Activated naive CD8-positive, alpha-beta T cell treated with anti-CD3 and anti-CD28 coated beads, Interleukin-2, amount 10 ng/mL, durations not matched to agents 7 days and 5 days (primary cell): ENCODE measurements at regions not wholly inside any gene's neighbourhood (a gene's known extent, or its start where the extent isn't known, plus 50 kb on each side); places are given as distances from the start of the nearest gene placed in this dataset.

Source experiments
- ATAC-seq: fragments of 150-1000 bp; cut with Tn5 transposase; one replicate; pipeline ENCODE4 v1.10.0; 2021; ENCODE audit warnings: low read depth, moderate library complexity
- POLR2A ChIA-PET: fragments of 350-600 bp; sonication (Branson Sonifier 250); formaldehyde crosslinking; loops from one replicate; lab custom pipeline; 2021; ENCODE audit warnings: antibody characterized with exemption; lab: Charles Lee
- DNase-seq: peaks from one replicate; pipeline ENCODE4 v3.0.0; 2021
- H3K27ac Mint-ChIP-seq: one replicate; pipeline ENCODE4 v1.8.0; 2022; ENCODE audit warnings: mild to moderate bottlenecking, mixed read lengths
- H3K27me3 Mint-ChIP-seq: one replicate; pipeline ENCODE4 v1.8.0; 2022; ENCODE audit warnings: mild to moderate bottlenecking, moderate library complexity, mixed read lengths
- H3K36me3 Mint-ChIP-seq: one replicate; pipeline ENCODE4 v1.8.0; 2021; ENCODE audit warnings: mild to moderate bottlenecking, mixed read lengths
- H3K4me1 Mint-ChIP-seq: one replicate; pipeline ENCODE4 v1.8.0; 2021; ENCODE audit warnings: mixed read lengths
- H3K4me3 Mint-ChIP-seq: one replicate; pipeline ENCODE4 v1.8.0; 2022; ENCODE audit warnings: mild to moderate bottlenecking, moderate library complexity, mixed read lengths
- H3K9me3 Mint-ChIP-seq: one replicate; pipeline ENCODE4 v1.8.0; 2021; ENCODE audit warnings: mixed read lengths

- POLR2A ChIA-PET: no interaction called here
- Mint-ChIP-seq H3K27ac (no peak overlapping the region), H3K4me1 (no peaks in the 10 kb centered on the region), H3K36me3 (no peaks in the 10 kb centered on the region), H3K4me3 (no peak overlapping the region), H3K27me3 (no peaks in the 10 kb centered on the region), H3K9me3 (peaks cover 2% of the 10 kb centered on the region)
- ATAC-seq (no peak), DNase-seq (no peak)
Observed at GRCh38 chr6:91305755-91306154, 718.9 kb upstream of the MAP3K7 start.

DNA sequence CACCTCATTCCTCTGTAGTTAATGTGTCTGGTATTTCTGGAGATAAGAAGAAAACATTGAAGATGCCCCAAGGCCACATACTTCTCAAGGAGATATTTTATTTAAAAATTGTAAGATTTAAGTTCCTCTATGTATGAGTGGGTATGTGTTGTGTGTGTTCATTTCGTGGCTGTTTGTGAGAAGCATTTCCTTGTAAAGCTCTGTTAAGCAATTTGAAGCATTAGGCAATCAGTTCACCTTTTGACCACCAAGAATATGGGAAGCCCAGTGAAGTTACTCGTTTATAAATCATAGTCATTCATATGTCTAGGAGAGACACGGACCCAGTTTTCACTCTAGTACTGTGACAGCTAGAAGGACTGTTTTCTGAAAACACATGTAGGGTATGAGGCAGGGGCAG lies 717.6 kb upstream of the MAP3K7 start:
- POLR2A ChIA-PET: no interaction called here
- Mint-ChIP-seq H3K9me3 (peaks cover 2% of the 10 kb centered on the region), H3K4me1 (no peaks in the 10 kb centered on the region), H3K4me3 (no peak overlapping the region), H3K27ac (no peak overlapping the region), H3K36me3 (no peaks in the 10 kb centered on the region), H3K27me3 (no peaks in the 10 kb centered on the region)
- ATAC-seq: no peak
- DNase-seq: no peak

DNA sequence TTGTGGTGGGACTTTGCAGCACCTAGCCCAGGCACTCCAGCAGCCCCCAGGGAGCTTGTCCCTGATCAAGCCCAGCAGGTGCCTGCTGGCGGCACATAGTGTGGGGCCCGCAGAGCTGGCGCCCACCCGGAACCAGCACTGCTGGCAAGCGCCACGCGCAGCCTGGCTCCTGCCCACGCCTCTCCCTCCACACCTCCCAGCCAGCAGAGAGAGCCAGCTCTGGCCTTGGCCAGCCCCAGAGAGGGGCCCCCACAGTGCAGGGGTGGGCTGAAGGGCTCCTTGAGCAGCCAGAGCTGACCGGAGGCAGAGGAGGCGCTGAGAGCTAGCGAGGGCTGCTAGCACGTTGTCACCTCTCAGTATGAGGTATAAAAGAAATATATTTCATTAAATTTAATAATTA lies 716.5 kb upstream of the MAP3K7 start:
- Mint-ChIP-seq H3K27me3 (no peaks in the 10 kb centered on the region), H3K27ac (no peak overlapping the region), H3K4me1 (no peaks in the 10 kb centered on the region), H3K4me3 (no peak overlapping the region), H3K9me3 (peaks cover 2% of the 10 kb centered on the region), H3K36me3 (no peaks in the 10 kb centered on the region)
- POLR2A ChIA-PET: no interaction called here
- no peak for ATAC-seq
- DNase-seq: no peak

DNA sequence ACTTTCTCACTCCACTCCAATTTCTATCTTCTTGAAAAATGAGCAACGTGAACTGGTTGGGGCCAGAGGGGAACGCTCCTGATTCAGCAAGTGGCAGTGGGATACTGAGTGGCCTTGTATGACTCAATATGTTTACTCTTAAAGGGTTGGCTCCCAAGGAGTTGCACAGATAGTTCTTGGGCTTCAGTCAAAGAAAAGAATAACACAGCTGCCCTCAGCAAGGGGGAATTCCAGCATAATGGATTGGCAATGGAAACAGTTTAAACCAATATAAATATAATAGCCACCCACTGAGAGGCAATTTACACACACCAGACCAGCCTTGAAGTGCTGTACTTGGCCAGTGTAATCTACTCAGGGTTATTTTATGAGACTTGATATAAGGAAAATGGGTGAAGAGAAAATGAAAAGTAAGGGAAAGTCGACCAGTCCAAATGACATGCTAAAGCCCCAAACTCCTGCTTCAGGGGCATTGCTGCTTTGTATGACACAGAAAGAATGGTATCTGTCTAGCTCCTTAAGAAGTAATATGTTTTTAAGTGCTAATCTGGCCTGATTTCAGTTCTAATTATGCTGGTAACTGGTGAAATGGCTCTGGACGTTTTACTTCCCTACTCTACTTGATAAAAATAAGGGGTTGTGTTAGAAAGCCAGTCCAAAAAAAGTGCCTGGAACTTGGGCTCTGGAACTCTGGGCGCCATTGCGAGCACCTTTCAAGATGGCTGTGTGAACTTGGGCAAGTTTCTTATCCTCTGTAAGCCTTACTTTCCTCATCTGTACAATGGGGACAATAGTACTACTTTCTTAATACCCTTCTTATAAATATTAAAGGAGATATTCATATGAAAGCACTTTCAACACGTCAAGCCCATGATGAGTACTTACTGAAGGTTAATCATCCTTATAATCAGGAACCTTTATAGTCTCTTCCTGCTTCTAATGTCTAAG lies 712.9 kb upstream of the MAP3K7 start:
- DNase-seq (no peak), ATAC-seq (no peak)
- peaks cover 2% of the 10 kb centered on the region for H3K9me3 Mint-ChIP-seq
- H3K4me1 Mint-ChIP-seq: no peaks in the 10 kb centered on the region
- no peak overlapping the region for H3K27ac Mint-ChIP-seq
- H3K27me3 Mint-ChIP-seq: no peaks in the 10 kb centered on the region
- POLR2A ChIA-PET: no interaction called here
- no peaks in the 10 kb centered on the region for H3K36me3 Mint-ChIP-seq
- H3K4me3 Mint-ChIP-seq: no peak overlapping the region

DNA sequence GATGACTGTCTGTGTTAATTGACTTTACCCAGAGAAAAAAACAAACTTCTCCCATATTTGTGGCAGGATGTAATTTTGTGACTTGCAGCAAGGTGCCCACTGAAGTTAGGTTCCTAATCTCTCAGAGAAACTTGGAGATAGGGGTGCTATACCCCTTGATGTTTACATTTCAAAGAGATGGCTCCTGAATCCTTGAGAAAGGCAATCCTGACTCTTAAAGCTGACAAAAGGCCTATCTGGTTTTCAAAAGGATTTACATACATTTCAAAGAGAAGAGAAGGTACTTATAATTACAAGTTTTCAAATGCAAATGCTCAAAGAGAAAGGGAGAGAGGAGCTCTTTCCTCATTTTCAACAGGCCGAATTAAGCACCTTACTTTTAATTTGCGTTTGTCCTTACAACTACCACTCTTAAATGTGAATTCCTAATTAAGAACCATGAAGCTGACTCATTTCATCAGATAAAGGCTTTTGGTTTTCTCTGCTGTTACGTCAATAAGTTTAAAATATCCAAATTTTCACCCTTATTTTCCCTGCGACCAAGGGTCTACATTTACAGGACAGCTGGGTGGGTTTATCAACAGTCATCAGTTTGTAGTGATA lies 711.8 kb upstream of the MAP3K7 start:
- POLR2A ChIA-PET: no interaction called here
- Mint-ChIP-seq H3K9me3 (peaks cover 2% of the 10 kb centered on the region), H3K27ac (no peak overlapping the region), H3K4me1 (no peaks in the 10 kb centered on the region), H3K36me3 (no peaks in the 10 kb centered on the region), H3K27me3 (no peaks in the 10 kb centered on the region), H3K4me3 (no peak overlapping the region)
- DNase-seq: no peak
- ATAC-seq: no peak

GRCh38 chr6:91293395-91293794 lies 706.5 kb upstream of the MAP3K7 start:
- Mint-ChIP-seq H3K9me3 (no peaks in the 10 kb centered on the region), H3K4me1 (no peaks in the 10 kb centered on the region), H3K27ac (no peak overlapping the region), H3K36me3 (no peaks in the 10 kb centered on the region), H3K27me3 (no peaks in the 10 kb centered on the region), H3K4me3 (no peak overlapping the region)
- POLR2A ChIA-PET: no interaction called here
- DNase-seq (no peak), ATAC-seq (no peak)

DNA sequence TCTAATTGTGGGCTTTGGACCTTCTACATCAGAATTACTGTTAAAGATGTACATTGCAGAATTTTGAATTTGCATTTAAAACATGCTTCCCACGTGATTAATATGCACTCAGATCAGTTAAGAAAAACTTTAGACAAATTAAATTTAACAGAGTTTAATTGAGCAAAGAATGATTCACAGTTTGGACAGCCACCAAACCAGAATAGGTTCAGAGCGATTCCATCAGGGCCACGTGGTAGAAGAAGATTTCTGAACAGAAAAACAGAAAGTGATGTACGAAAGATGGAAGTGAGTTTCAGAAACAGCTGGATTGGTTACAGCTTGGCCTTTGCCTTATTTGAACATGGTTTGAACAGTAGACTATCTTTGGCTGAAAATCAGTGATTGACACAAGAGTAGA lies 704.2 kb upstream of the MAP3K7 start:
- Mint-ChIP-seq H3K4me1 (no peaks in the 10 kb centered on the region), H3K27ac (no peak overlapping the region), H3K9me3 (peaks cover 2% of the 10 kb centered on the region), H3K4me3 (no peak overlapping the region), H3K27me3 (no peaks in the 10 kb centered on the region), H3K36me3 (no peaks in the 10 kb centered on the region)
- DNase-seq (no peak), ATAC-seq (no peak)
- POLR2A ChIA-PET: no interaction called here

DNA sequence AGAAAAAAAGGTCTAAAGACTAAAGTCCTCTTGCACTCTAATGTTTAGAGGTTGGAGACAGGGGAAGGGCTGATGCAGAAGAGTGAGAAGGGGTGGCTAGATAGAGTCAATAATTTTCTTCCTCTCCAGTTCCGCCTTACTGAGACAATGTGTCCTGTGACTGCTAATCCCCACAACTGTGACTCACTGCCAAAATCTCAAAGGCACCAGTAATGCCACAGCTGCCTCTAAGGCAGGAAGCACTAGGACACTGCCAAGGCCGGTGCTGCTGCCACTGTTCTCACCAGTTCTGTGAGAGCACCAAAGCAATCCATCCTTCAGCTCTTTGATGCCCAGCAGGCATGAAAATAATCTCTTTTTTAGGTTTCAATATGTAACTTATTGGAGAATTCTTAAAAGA lies 701.9 kb upstream of the MAP3K7 start:
- Mint-ChIP-seq H3K4me3 (no peak overlapping the region), H3K4me1 (no peaks in the 10 kb centered on the region), H3K27ac (no peak overlapping the region), H3K36me3 (no peaks in the 10 kb centered on the region), H3K9me3 (peaks cover 2% of the 10 kb centered on the region), H3K27me3 (no peaks in the 10 kb centered on the region)
- ATAC-seq (no peak), DNase-seq (no peak)
- POLR2A ChIA-PET: no interaction called here

DNA sequence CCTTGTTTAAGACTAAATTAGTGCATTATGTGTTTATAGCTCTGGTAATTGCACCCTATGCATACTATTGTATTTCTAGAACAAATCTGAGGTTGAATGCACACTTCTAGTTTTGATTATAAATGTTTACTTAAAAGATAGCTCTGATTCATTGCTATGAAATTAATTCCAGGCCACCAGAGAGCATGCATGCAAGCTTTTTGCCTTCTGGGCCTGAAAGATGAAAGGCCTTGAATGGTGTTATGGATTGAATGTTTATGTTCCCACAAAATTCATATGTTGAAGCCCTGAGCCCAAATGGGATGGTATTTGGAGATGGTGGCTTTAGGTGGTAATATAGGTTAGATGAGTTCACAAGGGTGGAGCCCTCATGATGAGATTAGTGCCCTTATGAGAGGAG lies 695.0 kb upstream of the MAP3K7 start:
- POLR2A ChIA-PET: no interaction called here
- no peak for DNase-seq
- H3K27me3 Mint-ChIP-seq: no peaks in the 10 kb centered on the region
- no peak overlapping the region for H3K4me3 Mint-ChIP-seq
- no peaks in the 10 kb centered on the region for H3K36me3 Mint-ChIP-seq
- no peaks in the 10 kb centered on the region for H3K4me1 Mint-ChIP-seq
- no peak for ATAC-seq
- no peaks in the 10 kb centered on the region for H3K9me3 Mint-ChIP-seq
- H3K27ac Mint-ChIP-seq: no peak overlapping the region

DNA sequence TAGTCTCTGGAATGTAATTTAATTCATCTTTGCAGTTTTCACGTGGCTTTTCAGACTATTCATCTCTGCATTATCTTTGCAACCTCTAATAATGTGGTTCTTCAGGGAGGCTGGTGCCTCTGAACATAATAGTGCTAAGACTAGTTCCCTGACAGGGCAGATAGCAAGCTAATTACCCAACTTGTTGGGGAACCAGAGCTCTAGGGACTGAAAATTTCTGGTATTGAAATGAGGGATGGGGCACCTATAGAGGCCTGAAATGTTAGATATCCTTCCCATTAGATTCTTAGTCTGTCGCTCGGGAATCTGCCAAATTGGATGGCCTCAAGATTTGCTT lies 693.6 kb upstream of the MAP3K7 start:
- no peak for ATAC-seq
- H3K9me3 Mint-ChIP-seq: no peaks in the 10 kb centered on the region
- no peaks in the 10 kb centered on the region for H3K27me3 Mint-ChIP-seq
- POLR2A ChIA-PET: no interaction called here
- no peak overlapping the region for H3K4me3 Mint-ChIP-seq
- no peak overlapping the region for H3K27ac Mint-ChIP-seq
- H3K36me3 Mint-ChIP-seq: no peaks in the 10 kb centered on the region
- DNase-seq: no peak
- H3K4me1 Mint-ChIP-seq: no peaks in the 10 kb centered on the region

DNA sequence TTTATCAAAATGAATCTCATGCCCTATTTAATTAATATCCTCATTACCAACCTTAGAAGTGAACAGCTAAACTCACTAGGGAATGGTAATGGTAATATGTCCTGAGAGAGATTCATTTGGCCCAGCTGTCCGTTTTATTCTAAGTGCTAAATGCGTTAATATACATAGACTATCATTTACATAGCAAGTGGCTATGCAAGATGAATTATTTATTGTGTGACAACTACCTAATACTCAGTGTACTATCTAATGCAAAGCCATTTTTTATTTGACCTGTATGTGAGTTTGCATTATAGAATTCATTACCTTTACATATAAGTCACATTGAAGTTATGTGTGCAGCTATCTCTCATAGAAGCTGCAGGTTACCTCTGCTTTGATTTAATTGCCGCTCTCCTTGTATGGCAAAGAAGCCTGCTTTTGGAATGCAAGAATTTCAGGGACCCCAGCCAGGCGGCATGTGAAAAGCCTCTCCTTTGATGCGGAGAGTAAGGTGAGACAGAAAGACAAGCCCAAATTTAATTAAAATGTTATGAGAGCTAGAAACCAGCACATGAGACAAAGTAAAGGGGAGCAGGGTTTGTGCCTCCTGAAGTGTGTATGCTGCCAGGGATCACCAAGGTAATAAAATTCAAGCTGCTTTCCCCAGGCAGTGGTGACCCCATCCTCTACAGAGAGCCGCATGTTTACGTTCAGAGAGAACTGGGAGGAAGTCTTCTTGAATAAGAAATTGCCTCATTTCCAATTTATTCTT lies 693.0 kb upstream of the MAP3K7 start:
- H3K4me3 Mint-ChIP-seq: no peak overlapping the region
- POLR2A ChIA-PET: no interaction called here
- no peaks in the 10 kb centered on the region for H3K27me3 Mint-ChIP-seq
- no peaks in the 10 kb centered on the region for H3K9me3 Mint-ChIP-seq
- no peaks in the 10 kb centered on the region for H3K36me3 Mint-ChIP-seq
- ATAC-seq: no peak
- no peaks in the 10 kb centered on the region for H3K4me1 Mint-ChIP-seq
- DNase-seq: no peak
- H3K27ac Mint-ChIP-seq: no peak overlapping the region

DNA sequence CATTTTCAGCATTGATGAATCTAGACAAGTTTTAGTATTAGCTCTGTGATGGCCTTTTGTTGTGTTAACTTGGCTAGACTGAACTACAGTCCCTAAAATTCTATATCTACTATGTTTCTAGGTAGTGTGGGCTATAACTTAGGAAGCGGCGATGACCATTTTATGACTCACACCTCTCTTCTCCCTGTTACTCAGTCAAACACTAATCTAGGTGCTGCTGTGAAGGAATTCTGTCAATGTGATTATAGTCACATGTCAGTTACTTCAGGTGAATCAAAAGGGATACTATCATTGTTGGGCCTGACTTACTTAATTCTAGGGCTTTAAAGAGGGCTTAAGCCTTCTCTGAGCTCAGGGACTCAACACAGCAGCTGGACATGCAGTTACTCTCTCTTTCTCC lies 691.5 kb upstream of the MAP3K7 start:
- no peak overlapping the region for H3K27ac Mint-ChIP-seq
- no peaks in the 10 kb centered on the region for H3K4me1 Mint-ChIP-seq
- no peaks in the 10 kb centered on the region for H3K9me3 Mint-ChIP-seq
- POLR2A ChIA-PET: no interaction called here
- H3K4me3 Mint-ChIP-seq: no peak overlapping the region
- no peaks in the 10 kb centered on the region for H3K36me3 Mint-ChIP-seq
- DNase-seq: no peak
- H3K27me3 Mint-ChIP-seq: no peaks in the 10 kb centered on the region
- ATAC-seq: no peak

DNA sequence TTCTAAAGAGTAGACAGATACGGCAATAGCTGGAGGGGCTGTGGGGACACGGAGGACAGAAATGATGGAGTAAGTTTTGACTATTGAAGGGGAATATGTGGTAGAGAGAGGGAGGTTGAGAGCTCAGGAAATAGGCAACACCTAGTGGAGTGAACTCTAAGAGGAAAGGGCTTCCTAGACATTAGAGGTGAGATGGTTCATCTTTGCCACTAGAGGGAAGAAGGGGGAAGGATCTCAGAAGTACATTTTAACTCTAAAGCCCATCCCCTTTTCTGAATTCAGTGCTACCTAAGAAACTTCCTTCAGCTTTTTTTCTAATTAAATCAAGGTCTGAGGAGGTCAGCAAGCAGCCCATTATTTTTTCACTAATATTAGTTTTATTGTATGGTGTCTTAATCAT lies 689.4 kb upstream of the MAP3K7 start:
- H3K36me3 Mint-ChIP-seq: no peaks in the 10 kb centered on the region
- H3K4me3 Mint-ChIP-seq: no peak overlapping the region
- no peak for DNase-seq
- no peak for ATAC-seq
- no peaks in the 10 kb centered on the region for H3K9me3 Mint-ChIP-seq
- H3K27me3 Mint-ChIP-seq: no peaks in the 10 kb centered on the region
- no peak overlapping the region for H3K27ac Mint-ChIP-seq
- POLR2A ChIA-PET: no interaction called here
- no peaks in the 10 kb centered on the region for H3K4me1 Mint-ChIP-seq

DNA sequence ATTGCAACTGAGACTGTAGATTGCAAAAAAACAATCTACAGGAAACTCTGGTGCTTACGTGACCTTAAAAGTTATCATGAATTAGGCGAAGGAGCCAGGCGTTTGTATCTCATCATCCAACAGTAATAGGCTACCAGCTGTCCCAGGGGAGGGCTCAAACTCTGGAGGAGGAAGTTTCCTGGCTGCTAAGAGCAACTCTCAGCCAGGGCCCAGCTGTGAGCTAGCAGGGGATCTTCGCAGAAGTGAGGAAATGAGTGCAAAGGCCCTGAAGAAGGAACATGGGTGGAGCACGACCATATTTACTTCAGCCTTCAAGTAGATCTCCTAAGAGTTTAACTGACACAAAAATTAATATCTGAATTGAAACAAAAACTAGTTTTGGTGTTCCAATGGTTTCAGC lies 686.9 kb upstream of the MAP3K7 start:
- Mint-ChIP-seq H3K27me3 (no peaks in the 10 kb centered on the region), H3K4me1 (no peaks in the 10 kb centered on the region), H3K36me3 (no peaks in the 10 kb centered on the region), H3K9me3 (peaks cover 2% of the 10 kb centered on the region), H3K27ac (no peak overlapping the region), H3K4me3 (no peak overlapping the region)
- POLR2A ChIA-PET: no interaction called here
- DNase-seq: no peak
- no peak for ATAC-seq
